NCI-H1048 (cell line): ENCODE measurements at regions not wholly inside any gene's neighbourhood (a gene's known extent, or its start where the extent isn't known, plus 50 kb on each side); places are given as distances from the start of the nearest gene placed in this dataset.
"Not testable (repeated sequence)": the region's sequence is repeated elsewhere in the genome, so short reads cannot be mapped to it uniquely, and the experiment has no call there.

ENCODE experiments used
- DNase-seq: peaks from one replicate; lab custom pipeline; 2025; lab: John Stamatoyannopoulos, UW

DNA sequence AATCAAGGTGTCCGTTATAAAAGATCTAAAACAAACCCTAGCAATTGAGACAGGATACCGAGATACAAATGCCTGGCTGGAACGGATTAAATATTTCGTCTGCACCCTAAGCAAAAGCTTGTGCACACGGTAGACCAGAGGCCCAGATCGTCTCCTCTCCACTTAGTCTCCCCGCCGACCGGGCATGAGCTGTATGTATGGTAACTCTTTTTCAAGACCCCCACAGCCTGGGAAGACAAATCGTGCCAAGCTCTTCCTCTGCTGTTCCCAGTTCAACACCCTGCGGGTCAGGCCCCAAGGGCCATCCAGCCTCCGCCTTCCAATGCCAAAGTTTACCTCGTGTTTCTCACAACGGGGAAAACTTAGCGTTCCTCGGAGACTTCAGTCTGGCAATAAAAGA is 285.7 kb upstream of the GALNT17 start:
- DNase-seq = no peak

DNA sequence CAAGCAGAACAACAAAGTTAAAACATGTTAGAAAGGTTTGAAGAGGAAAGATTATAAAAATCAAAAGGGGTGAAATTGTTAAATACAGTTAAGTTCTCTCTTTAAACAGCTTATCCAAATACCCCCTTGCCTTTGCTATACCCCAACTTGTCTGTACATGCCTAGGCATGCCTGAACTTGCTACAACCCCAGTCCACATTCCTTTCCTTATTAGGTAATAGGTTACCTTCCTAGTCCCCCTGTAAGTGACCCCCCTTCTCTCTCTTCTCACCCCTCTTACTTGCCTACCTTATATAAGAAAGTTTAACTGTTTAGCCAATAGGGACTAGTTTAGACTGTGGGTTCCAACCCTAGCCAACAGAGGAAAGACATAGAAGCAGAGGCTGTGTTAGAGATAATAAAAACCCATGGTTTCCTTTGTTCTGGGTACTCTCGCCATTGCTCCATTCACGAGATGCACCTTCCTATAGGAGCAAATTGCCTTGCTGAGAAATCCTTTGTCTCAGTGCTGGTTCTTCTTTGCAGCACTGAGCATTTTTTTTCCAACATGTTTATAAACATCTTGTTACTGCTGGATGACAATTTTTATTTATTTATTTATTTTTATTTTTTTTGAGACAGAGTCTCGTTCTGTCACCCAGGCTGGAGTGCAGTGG is 282.2 kb upstream of the GALNT17 start:
- DNase-seq = no peak

DNA sequence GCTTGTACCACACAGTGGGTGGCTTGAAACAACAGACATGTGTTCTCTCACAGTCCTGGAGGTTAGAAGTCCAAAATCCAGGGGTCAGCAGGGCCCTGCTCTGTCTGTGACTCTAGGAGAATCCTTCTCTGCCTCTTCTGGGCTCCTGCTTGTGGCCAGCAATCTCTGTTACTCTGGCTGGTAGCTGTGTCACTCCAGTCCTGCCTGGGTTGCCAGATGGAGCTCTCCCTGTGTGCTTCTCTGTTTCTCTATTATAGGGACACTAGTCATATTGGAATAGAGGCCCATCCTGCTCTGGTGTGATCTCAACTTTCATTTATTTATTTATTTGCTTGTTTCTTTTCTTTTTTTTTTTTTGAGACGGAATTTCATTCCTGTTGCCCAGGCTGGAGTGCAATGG is 276.6 kb upstream of the GALNT17 start:
- DNase-seq = no peak

DNA sequence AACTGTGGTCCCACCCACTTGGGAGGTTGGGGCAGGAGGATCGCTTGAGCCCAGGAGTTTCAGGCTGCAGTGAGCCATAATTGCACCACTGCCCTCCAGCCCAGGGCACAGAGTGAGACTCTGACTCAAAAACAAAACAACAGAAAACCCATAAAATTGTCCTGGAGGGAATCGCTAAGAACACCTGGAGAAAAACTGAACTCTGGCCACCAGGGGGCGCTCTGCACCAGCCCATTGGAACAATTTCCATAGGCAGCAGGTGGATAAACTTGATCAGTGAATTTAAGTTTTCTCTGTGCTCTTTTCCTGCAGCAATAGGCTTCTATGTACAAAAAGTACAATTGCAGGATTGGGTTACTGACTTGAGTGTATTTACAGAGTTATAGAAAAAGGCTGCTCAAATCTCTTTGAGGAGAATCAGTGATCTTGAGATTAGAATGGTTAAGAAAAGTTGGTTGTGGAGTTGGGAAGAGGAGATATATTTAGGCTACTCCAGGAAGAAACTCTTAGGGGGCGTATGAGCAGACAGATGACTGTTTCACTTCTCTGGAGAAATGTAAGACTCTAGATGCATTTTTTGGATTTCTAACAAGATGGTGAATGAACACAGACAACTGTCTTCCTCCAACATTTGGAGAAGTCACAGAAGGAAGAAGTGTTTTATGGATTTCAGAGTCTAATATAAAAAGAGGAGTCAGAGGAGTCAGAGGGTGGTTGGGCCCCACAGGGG is 274.9 kb upstream of the GALNT17 start:
- DNase-seq = peak; percentile 64

DNA sequence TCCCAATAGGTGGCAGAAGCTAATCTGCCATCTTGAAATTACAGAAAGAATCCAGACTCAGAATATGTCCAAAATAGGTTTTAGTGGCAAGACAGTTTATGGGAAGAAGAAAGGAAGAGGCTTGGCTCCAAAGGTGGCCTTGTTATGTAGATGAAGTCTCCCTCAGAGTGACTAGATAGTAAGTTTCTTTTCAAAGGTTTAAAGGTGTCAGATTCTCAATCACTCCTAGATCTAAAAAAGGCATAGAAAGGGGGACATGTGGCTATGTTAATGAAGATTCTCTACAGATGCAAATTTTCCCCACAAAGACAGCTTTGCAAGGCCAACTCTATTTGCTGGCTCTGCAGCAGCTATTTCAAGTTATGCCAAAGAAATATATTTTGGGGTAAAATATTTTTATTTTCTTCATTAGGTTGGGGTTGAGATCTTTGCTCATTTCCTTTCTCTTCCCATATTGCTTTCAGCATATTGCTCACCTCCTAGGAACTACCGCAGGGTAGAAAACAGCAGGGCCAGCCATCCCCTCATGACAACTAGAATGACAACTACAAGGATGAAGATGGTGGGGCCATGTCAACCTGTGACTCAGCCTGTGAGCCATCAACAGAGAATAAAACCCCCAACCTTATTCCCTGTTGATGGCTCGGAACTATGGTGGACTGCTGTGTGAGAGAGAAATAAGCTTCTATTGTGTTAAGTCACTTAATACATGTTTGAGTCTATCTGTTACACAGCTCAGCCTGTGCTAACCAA is 274.0 kb upstream of the GALNT17 start:
- no peak for DNase-seq

DNA sequence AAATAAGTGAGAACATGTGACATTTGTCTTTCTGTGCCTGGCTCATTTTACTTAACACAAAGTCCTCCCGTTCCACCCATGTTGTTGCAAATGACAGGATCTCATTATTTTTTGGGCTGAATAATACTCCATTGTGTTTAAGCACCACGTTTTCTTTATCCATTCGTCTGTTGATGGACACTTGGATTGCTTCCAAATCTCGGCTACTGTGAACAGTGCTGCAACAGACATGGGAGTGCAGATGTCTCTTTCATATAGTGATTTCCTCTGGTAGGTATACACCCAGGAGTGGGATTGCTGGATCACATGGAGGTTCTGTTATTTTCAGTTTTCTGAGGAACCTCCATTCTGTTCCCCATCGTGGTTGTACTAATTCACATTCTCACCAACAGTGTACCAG is 264.4 kb upstream of the GALNT17 start:
- no peak for DNase-seq

DNA sequence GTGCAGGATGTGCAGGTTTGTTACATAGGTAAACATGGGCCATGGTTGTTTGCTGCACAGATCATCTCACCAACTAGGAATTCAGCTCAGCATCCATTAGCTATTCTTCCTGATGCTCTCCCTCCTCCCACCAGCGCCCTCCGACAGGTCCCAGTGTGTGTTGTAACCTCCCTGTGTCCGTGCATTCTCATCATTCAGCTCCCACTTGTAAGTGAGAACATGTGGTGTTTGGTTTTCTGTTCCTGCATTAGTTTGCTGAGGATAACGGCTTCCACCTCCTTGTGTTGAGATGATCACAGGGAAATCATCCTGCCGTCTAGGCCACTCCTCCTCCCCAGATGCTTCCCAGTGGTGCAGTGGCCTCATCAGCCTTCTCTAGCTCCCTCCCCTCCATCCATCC is 261.6 kb upstream of the GALNT17 start:
- no peak for DNase-seq

DNA sequence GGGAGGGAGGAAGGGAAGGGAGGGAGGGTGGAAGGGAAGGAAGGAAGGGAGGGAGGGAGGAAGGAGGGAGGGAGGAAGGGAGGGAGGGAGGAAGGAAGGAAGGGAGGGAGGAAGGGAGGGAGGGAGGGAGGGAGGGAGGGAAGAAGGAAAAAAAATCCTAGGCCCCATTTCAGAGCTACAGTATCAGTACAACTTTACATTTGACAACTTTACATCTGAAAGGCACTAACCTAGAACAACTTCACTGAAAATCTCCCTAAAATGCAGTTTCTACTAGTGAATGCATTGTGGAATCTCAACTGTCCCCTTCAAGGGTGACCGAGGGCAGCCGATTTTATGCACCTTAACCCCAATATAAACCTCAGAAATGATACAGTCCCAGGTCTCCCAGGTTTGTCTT is 259.8 kb upstream of the GALNT17 start:
- DNase-seq = no peak

DNA sequence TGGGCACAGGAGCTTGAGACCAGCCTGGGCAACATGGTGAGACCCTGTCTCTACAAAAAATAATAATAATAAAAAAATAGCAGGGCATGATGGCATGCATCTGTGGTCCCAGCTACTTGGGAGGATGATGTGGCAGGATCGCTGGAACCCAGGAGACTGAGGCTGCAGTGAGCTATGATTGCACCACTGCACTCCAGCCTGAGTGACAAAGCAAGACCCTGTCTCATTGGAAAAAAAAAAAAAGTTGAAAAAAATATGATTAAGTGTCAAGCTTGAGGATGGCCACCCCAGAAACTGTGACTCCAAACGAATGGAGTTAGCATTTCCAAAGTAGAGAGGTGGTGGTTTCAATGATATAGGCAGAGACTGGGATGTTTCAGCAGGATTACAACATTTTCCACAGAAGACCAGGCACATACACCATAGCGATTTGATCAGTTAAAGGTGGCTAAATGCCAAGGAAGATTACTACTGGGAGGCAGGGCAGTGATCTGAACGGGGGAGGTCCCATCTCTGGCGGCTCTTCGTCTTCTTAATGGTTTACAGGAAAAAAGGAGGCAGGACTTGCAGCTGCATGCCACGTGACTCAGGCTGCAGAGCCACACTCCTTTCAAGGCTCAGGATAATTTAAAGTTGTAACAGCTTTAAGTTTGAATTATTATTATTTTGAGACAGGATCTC is 250.6 kb upstream of the GALNT17 start:
- no peak for DNase-seq

DNA sequence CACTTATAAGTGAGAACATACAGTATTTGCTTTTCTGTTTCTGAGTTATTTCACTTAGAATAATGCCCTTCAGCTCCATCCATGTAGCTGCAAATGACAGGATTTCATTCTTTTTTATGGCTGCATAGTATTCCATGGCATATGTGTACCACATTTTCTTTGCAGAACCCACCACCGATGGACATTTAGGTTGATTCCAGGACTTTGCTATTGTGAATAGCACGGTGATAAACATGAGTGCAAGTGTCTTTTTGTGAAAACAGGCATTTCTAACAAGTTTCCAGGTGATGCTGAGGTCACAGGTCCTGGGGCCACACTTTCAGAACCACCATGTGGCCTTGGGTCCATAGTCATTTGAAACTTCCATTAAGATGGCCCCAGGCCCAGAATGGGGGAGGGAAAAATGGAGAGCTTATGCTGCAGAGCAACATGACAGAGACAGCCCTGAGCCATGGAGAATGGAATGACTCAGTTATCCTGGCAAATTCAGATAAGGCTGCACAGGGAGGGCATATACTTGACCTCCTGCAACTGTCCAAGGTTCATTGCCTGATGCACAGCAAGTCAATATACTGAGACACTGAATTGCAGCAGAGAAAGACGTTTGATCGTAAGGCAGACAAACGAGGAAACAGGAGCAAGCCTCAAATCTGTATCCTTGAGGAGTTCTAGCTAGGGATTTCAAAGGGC is 248.0 kb upstream of the GALNT17 start:
- DNase-seq = no peak

DNA sequence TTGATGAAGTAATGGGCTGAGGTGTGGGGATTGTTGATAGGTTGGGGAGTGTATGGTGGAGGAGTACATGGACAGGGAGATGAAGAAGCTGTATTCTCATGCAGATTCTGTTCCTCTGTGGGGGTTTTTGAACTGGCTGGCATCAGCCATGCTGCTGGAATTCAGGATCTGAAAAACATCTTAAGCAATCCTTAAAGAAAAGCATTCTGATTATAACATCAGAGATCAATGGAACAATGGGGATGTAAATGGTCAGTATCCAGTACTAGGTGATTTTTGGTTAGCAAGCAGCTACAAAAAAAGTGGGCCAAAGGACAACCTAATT is 247.5 kb upstream of the GALNT17 start:
- no peak for DNase-seq

DNA sequence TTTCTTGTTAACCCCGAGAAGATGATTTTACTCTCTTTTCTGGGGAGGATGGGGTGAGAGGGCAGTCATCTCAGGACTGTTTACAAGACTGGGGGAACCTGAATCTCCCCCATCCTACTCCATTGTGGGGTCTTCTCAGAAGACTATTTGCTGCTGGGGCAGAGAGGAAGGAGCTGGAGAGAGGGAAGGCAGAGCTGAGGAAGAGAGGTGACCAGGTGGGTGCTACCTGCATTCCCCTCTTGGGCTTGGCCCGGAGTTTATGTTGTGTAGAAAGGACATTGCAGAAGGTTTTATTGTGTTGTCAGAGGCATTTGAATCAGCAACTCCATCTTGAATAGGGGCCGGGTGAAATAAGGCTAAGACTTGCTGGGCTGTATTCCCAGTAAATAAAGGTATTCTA is 247.1 kb upstream of the GALNT17 start:
- no peak for DNase-seq

DNA sequence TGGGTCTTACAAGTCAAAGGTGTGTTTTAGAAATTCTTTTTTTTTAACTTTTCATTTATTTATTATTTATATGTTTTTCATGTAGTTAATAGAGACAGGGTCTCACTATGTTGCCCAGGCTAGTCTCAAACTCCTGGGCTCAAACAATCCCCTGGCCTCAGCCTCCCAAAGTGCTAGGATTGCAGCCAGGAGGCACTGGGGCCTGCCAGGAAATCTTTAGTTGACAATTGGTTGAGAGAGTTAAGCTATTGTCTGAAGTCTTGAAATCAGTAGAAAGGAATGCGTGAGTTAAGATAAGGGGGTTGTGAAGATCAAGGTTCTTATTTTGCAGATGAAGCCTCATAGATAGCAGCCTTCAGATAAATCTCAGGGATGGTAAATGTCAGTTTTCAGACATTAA is 245.4 kb upstream of the GALNT17 start:
- DNase-seq = no peak

DNA sequence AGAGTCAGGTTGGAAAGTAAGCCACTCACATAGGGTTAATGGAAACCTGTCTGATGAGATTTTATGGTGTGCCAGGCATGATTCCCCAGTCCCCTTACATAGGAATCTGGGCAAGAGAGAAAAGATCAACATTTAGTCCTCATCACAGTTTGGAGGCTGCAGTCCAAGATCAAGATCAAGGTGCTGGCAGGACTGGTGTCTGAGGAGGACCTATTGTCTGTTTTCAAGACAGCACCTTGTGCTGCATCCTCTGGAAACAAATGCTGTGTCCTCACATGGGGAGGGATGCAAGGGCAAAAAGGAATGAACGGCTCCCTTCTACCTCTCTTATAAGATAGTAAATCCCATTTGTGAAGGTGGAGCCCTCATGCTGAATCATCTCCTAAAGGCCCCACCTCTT is 244.8 kb upstream of the GALNT17 start:
- no peak for DNase-seq

DNA sequence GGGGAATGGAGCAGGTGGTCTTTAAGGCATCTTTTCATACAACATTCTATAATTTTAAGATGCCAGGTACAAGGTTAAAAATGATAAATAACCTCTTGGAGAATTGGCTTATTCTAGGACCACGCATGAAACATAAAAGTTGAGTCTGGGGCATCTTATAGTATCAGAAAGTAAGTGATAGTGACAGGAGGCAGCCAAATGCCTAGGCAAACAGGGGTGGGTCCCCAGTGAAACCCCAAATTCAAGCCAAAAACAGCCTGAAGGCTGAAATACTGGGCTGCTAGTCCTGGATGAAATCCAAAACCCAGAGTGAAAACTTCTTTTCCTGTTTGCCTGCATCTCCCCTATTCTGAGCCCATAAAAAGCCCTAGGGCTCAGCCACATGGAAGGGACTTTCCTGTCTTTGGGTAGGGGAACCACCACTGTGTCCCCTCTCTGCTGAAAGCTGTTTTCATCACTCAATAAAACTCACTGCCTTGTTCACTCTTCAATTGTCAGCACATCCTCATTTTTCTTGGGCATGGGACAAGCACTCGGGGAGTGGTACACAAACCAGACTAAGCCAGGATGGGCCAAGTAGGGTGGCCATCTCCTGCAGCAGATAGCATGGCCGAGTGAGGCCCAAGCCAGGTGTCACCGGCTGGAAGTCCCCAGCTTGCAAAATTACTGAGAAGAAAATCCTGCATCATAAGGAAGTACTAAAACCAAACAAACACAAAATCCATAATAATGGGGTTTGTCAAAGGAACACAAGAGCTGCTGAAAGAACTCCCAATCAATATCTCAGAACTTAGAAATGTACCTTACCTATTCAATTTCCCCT is 241.6 kb upstream of the GALNT17 start:
- no peak for DNase-seq

DNA sequence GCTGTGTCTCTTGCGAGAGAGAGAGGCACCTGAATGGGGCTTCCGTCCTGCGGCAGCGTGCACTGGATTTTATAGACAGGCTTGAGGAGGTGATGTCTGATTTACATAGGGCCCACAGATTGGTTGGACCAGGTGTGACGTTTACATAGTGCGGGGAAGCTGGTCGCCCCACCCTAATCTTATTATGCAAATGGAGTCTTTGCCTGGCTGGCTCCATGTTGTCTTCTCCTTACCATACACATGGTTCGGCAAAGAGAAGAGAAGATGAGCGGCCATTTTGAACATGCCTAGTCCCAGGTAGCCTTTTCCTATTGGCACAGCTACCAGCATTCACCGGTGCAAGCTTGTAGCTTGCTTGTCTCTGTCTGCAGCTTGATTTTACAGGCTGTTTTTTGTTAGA is 238.5 kb upstream of the GALNT17 start:
- no peak for DNase-seq

DNA sequence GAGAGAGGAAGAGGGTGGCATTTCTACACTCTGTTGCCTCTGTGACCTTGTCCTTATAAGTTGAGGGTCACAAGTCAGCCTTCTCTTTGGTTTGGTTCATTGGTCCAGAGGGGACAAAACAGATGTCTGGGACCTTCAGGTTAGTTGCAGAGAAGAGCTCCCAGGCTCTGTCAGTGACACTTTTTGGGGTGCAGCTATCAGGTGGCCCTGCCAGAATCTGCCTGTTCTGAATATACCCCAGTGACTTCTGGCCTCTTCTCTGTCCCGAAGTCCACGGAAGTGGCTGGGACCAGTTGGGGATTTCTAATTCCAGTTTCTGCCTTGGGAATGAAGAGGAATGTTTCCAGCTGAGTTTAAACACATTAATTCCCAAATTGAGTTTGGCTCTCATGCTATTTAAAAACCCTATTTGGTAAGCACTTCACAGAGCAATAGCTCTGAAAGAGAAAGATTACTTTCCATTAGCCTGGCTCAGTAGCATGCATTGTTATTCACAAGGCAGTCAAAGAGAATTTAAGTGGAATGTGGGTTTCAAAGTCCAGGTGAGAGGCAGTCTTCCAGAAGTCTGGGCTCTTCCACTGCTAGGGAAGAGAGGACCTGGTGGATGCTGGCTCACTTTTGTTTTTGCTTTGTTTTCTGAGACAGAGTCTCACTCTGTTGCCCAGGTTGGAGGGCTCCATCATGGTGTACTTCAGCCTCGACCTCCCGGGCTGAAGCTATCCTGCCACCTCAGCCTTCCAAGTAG is 237.8 kb upstream of the GALNT17 start:
- no peak for DNase-seq

DNA sequence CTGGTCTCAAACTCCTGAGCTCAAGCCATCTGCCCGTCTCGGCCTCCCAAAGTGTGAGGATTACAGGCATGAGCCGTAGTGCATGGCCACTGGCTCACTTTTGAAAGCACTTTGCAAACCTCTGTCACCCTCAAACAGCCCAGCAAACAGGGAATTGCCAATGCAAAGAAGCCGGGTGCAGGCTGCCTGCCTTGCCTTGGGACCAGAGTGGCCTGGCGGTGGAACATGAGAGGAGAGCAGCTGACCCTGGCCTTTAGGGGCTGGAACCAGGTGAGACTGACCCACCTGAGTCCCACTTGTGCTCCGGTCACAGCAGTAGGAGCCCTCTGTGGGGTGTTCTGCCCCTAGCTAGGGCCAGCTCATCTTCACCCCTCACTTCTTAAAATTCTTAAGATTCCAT is 237.1 kb upstream of the GALNT17 start:
- DNase-seq = no peak

DNA sequence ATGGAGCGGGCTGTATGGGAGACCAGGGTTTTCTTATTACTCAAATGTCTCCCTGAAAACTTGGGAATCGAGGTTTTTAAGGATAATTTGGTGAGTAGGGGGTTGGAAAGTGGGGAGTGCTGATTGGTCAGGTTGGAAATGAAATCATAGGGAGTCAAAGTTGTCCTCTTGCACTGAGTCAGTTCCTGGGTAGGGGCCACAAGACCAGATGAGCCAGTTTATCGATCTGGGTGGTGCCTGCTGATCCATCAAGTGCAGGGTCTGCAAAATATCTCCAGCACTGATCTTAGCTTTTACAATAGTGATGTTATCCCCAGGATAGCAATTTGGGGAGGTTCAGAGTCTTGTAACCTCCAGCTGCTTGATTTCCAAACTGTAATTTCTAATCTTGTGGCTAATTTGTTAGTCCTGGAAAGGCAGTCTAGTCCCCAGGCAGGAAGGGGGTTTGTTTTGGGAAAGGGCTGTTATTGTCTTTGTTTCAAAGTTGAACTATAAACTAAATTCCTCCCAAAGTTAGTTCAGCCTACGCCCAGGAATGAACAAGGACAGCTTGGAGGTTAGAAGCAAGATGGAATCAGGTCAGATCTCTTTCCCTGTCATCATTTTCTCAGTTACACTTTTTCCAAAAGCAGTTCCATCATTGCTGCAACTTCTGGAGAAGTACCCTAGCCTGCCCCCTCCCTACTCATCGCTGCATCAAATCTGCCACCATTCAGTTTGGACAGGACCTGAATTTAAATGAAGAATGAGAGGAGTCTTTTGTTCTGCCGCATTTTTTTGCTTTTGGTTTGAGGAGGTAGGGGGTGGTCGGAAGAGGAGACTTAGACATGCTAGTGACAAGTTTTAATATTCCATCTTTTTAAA is 236.4 kb upstream of the GALNT17 start:
- DNase-seq = not testable (repeated sequence)
